HG03196 (cell line): ENCODE measurements at regions not wholly inside any gene's neighbourhood (a gene's known extent, or its start where the extent isn't known, plus 50 kb on each side); places are given as distances from the start of the nearest gene placed in this dataset.

Source experiments
- ATAC-seq: cut with Tn5 transposase; IDR thresholded peaks from one replicate; pipeline ENCODE4 v1.9.1; 2021; ENCODE audit not compliant: unreplicated experiment

DNA sequence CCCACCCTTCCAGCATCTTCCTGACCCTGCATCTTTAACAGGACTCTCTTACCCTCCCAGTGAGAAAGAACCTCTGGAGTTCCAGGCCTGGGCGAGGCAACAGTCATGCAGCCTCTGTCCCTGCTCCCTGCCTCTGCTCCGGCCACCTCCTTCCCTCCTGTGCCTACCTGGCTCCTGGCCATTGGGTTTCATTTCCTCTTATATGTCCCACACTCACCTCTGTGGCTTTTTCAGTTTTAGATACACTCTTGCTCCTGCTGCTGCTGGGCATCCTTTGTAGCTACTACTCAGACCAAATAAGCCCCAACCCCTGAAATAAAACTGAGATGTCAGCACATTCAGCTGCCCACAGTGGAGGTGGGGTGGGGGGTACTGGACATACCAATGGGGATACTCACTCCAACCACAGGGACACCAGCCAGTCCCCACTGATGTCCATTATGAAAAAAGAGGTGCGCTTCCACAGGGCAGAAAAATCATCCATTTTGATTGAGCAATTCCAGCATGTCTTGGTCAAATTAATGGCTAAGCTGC is 99.1 kb upstream of the NRXN3 start:
- ATAC-seq = no peak

- ATAC-seq = no peak
These were observed 97.1 kb upstream of the NRXN3 start for GRCh38 chr14:78073028-78073427.

GRCh38 chr14:78074561-78074960 is 95.6 kb upstream of the NRXN3 start:
- ATAC-seq = no peak

DNA sequence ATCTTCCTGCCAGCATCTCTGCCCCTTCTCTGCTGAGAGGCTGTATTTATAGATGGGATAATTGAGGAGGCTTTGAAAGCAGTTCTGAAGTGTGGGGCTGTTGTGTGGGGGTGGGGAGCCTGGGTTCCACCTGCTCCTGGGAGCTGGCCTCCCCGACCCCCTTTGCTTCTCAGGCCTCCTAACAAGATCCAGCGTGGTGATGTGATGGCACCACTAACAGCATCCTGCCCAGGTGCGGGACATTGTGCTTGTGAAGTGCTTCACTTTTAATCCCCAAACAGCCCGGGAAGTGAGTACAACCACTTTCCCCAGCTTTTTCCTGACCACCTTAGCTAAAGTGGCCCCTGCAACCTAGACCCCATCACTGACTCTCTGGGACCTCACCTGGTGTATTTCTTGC is 95.1 kb upstream of the NRXN3 start:
- ATAC-seq = no peak

GRCh38 chr14:78075555-78076277 is 94.5 kb upstream of the NRXN3 start:
- ATAC-seq = no peak

- no peak for ATAC-seq
These were observed 88.9 kb upstream of the NRXN3 start for GRCh38 chr14:78081245-78081644.

GRCh38 chr14:78083837-78084236 is 86.3 kb upstream of the NRXN3 start:
- no peak for ATAC-seq

DNA sequence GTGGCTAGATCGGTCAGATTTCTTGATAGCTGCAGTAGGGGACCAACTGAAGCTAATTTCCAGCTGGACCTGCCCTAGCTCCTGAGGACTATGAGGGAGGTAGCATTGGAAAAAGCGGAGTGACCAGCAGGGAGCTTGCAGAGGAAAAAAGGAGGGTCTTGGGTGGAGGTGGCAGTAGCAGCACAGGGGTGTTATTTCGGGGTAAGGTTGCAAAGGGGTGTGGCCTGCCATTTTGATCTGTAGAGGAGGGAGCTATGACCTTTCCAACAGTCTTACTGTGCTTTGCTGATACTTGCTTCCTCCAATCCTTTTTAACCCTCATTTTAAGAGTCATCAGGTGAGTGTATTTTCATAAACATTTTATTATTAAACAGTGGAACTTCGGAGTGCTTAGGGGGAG is 83.8 kb upstream of the NRXN3 start:
- no peak for ATAC-seq

GRCh38 chr14:78088916-78089315 is 81.3 kb upstream of the NRXN3 start:
- ATAC-seq = no peak

GRCh38 chr14:78090864-78091263 is 79.3 kb upstream of the NRXN3 start:
- ATAC-seq = no peak

GRCh38 chr14:78091361-78091760 is 78.8 kb upstream of the NRXN3 start:
- ATAC-seq = no peak

GRCh38 chr14:78092040-78092439 is 78.1 kb upstream of the NRXN3 start:
- ATAC-seq = no peak

DNA sequence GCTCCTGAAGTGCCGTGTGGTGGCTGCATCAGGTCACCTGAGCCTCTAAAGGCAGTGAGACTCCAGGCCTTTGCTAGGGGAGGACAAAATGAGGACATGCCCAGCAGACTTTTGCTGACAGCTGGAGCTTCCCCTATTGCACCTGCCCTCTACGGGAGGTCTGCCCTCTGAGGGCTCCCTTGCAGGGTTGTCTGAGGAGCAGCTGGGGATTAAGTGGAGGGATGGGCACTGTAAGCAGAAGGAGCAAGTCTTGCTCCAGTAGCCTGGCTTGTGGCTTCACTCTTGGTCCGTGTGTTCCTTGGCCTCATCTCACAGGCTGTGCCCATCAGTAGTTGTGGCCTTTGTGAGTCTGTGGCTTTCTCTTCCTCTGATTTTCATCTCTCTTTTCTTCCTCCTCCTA is 66.9 kb upstream of the NRXN3 start:
- no peak for ATAC-seq

DNA sequence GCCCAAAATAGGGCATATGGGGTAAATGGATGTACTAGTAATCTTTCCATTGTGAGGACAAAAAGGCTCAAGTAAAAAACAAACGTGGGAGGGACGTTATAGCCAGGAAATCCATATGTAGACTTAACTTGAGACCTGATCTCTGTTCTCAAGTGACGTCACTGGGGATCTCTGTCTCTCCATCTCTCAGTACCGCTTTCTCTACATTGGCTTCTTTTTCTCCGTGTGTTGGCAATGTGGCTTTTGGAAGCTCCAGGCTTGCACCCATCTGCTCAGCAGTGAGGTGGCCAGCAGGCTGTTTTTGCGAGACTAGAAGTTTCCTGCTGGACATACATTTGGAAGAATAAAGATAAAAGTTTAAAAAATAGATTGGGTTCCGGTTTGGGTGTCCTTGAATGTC is 66.0 kb upstream of the NRXN3 start:
- no peak for ATAC-seq

- ATAC-seq = no peak
These were observed 65.5 kb upstream of the NRXN3 start for GRCh38 chr14:78104655-78105054.

- no peak for ATAC-seq
These were observed 63.8 kb upstream of the NRXN3 start for GRCh38 chr14:78106381-78106780.

- ATAC-seq = no peak
These were observed 63.0 kb upstream of the NRXN3 start for GRCh38 chr14:78107166-78107565.

DNA sequence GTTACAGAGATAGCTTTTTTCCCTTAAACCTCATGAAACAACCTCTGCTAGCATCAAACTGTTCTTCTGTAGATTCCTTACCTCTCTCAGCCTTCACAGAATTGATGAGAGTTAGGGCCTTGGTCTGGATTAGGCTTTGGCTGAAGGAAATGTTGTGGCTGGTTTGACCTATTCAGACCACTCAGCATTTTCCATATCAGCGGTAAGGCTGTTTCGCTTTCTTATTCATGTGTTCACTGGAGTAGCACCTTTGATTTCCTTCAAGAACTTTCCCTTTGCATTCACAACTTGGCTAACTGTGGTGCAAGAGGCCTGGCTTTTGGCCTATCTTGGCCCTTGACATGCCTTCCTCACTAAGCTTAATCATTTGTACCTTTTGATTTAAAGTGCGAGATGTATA is 50.7 kb upstream of the NRXN3 start:
- ATAC-seq = no peak
